ENCODE measurements at regions not wholly inside any gene's neighbourhood (a gene's known extent, or its start where the extent isn't known, plus 50 kb on each side); places are given as distances from the start of the nearest gene placed in this dataset.
A peak's percentile ranks its signal among the peaks of the same experiment; 100 is the strongest.

- ATAC-seq: no peak
- intact Hi-C loops (cut with DNase I): no loop called here
- DNase-seq (ENCODE audit: low spot score): no peak
These were observed 147.5 kb downstream of the LURAP1L start for GRCh38 chr9:12922224-12922866.

- ATAC-seq (peak; percentile 87), DNase-seq (ENCODE audit: low spot score) (no peak)
- intact Hi-C loops (cut with DNase I): no loop called here
These were observed 148.7 kb downstream of the LURAP1L start for GRCh38 chr9:12923468-12924009.

DNA sequence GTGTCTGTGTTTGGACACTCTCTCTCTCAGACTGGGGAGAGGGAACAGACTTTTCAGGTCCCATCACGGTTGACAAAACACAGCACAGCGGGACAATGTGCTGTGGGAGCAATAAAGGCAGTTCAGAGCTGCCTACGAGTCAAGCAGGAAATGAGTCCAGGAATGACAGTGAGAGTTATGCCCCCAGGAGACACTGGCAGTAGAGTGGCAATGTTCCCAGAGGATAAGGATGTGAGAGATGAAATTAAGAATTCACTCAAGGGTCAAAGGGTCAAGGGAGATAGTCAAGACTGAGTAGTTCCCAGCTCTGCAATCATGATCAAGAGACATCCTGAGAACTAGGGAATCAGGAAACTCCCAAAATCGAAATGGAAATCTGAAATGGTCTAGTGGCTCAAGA lies 156.1 kb downstream of the LURAP1L start:
- DNase-seq (ENCODE audit: low spot score): no peak
- no peak for ATAC-seq
- intact Hi-C loops (cut with DNase I): no loop called here

DNA sequence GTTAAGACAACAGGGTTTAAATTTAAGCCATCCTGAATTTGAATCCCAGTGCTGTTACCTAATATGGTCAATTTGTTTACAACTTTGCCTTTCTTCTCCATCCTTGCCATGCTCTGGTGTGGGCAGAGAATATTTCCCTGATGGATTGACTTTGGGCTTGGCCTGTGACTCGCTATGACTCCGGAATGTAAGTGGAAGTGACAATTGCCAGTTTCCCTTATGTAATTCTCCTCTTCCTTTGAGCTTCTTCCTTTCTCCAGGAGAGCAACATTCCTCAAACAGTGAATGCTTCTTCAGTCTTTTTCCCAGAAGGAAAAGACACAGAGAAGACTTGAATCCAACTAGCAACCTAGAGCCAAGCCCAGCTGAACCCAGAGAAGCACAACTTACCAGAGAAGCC lies 159.1 kb downstream of the LURAP1L start:
- DNase-seq (ENCODE audit: low spot score) (no peak), ATAC-seq (peak; percentile 28)
- intact Hi-C loops (cut with DNase I): no loop called here

GRCh38 chr9:12934545-12935272 lies 159.9 kb downstream of the LURAP1L start:
- ATAC-seq: peak; percentile 58
- DNase-seq (ENCODE audit: low spot score): no peak
- intact Hi-C loops (cut with DNase I): no loop called here

GRCh38 chr9:12935714-12936113 lies 160.9 kb downstream of the LURAP1L start:
- ATAC-seq (peak; percentile 65), DNase-seq (ENCODE audit: low spot score) (no peak)
- intact Hi-C loops (cut with DNase I): no loop called here

DNA sequence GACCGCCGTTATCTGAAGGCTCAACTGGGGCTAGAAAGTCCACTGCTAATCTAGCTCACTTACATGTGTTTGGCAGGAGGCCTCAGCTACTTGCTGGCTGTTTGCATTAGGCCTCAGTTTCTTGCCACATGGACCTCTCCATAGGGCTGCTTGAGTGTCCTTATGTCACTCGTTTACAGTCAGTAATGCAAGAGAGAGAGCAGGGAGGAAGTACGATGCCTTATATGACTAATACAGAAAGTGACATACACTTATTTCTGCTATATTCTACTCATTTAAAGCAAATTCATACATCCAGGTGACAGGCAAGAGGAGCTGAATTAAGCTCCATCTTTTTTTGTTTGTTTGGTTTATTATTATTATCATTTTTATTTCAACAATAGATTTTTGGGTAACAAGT lies 179.6 kb downstream of the LURAP1L start:
- intact Hi-C loops (cut with DNase I): no loop called here
- DNase-seq (ENCODE audit: low spot score) (no peak), ATAC-seq (no peak)

- intact Hi-C loops (cut with DNase I): no loop called here
- DNase-seq (ENCODE audit: low spot score) (no peak), ATAC-seq (no peak)
These were observed 180.8 kb downstream of the LURAP1L start for GRCh38 chr9:12955510-12956163.

DNA sequence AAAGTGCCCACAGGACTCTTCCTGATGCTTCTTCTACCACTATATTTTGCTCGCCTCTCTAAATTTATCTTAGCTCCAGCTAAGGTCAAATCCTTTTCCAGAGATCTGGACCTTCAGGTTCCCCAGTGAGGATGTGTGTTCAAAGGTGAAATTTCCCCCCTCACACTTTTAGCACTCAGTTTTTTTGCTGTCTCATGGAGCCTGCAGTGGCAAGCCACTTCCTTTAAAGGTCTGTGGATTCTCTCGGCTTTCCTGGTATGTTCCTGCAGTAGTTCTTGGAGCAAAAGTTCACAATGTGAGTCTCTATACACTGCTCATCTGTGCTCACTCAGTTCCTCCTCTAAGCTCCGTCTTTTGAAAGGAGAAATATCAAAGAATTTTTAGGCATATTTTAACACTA lies 181.4 kb downstream of the LURAP1L start:
- intact Hi-C loops (cut with DNase I): no loop called here
- DNase-seq (ENCODE audit: low spot score) (no peak), ATAC-seq (peak; percentile 42)

GRCh38 chr9:12956805-12957204 lies 182.0 kb downstream of the LURAP1L start:
- ATAC-seq (no peak), DNase-seq (ENCODE audit: low spot score) (no peak)

DNA sequence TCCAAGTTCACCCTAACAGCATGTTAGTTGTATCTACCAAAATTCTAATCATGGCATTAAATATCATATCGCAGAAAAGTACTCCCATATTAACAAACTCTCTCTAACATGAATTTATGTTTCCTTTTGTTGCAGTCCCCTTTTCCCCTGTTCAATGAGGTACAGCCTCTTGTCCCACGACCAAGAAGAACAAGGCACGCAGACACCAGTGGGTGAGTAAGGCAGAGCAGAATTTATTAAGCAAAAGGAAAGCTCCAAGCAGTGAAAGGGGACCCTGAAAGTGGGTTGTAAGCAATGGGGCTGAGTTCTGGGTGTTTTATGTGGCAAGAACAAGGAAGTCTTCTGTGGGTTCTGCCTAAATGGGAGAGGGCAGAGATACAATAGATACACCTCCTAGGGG lies 183.5 kb downstream of the LURAP1L start:
- DNase-seq (ENCODE audit: low spot score) (no peak), ATAC-seq (no peak)
- intact Hi-C loops (cut with DNase I): no loop called here

More at GRCh38 chr9:12956805-12957204, 182.0 kb downstream of the LURAP1L start:
- intact Hi-C loops (cut with DNase I): no loop called here

- ATAC-seq: no peak
- intact Hi-C loops (cut with DNase I): no loop called here
- no peak for DNase-seq (ENCODE audit: low spot score)
These were observed 183.9 kb downstream of the LURAP1L start for GRCh38 chr9:12958708-12959107.

DNA sequence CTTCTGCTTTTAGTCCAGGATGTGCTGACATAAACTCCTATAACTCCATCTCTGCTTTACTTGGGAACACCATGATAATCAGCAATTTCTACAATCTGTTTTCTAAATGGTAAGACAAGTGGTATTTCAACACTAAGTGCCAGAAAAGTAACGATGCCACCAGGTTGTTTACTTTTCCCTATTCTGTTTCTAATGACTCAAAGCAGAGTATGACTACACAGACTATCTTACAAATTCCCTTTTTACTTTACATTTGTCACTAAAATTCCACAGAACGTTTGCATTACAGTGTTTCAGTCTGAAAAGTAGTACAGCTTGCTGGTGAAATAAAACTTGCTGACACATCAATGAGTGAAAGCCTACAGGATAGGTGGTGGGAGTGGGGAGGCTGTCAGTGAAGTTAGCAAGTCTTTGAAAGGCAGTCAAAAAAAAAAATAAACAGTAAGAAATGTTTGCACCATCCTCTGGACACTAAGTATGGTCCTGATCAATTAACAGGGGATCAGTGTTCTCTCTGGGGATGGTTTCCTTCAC lies 186.5 kb downstream of the LURAP1L start:
- intact Hi-C loops (cut with DNase I): no loop called here
- ATAC-seq (no peak), DNase-seq (ENCODE audit: low spot score) (no peak)

GRCh38 chr9:12963537-12963936 lies 188.7 kb downstream of the LURAP1L start:
- ATAC-seq (no peak), DNase-seq (ENCODE audit: low spot score) (no peak)
- intact Hi-C loops (cut with DNase I): no loop called here

- intact Hi-C loops (cut with DNase I): no loop called here
- ATAC-seq: peak; percentile 22
- DNase-seq (ENCODE audit: low spot score): no peak
These were observed 189.5 kb downstream of the LURAP1L start for GRCh38 chr9:12964271-12964670.

DNA sequence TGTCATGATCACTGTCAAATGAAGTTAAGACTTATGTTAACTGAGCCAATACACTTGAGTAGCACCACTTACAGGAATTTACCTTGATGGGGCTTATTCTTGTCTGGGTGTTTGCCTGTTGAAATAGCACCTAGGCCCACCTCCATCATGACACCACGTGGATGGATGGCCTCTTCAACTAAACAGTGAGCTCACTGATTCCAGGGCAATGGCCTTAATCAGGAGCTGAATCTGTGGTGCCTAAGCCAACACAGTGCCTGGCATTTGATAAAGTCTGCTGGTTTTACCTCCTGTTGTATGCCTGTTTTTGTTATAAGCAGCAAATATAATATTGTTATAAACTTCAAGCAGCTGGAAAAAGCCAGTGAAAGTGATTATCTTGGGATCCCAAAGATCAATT lies 190.5 kb downstream of the LURAP1L start:
- ATAC-seq (no peak), DNase-seq (ENCODE audit: low spot score) (no peak)
- intact Hi-C loops (cut with DNase I): no loop called here

- DNase-seq (ENCODE audit: low spot score): no peak
- no peak for ATAC-seq
- intact Hi-C loops (cut with DNase I): no loop called here
These were observed 193.3 kb downstream of the LURAP1L start for GRCh38 chr9:12968093-12968492.

- intact Hi-C loops (cut with DNase I): no loop called here
- peak; percentile 78 for ATAC-seq
- DNase-seq (ENCODE audit: low spot score): no peak
These were observed 198.1 kb downstream of the LURAP1L start for GRCh38 chr9:12972608-12973589.

DNA sequence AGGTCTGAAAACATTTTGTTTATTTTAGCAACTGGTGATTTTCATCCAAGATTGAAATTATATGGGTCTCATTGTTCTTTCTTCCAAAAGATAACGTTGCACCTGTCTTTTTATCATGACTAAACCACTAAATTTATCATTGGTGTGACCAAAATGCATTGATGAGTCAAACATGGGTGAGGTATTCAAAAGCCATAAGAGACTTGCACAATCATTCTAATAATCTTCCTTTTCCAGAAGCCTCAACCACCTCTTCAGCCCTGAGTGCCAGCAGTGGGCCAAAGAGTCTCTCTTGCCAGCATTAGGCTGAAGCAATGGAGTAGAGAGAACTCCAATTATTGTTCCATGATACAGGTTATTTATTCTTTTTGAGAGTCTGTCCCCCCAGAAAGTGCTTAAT lies 198.9 kb downstream of the LURAP1L start:
- no peak for DNase-seq (ENCODE audit: low spot score)
- intact Hi-C loops (cut with DNase I): no loop called here

More for the DNA sequence above, 198.9 kb downstream of the LURAP1L start:
- ATAC-seq: no peak
